CD4-positive, alpha-beta T cell (primary cell): ENCODE measurements at regions not wholly inside any gene's neighbourhood (a gene's known extent, or its start where the extent isn't known, plus 50 kb on each side); places are given as distances from the start of the nearest gene placed in this dataset.

Source experiments
- ATAC-seq: fragments of 200-7000 bp; cut with Tn5 transposase; one replicate; pipeline ENCODE4 v1.10.0; 2022; ENCODE audit warnings: mild to moderate bottlenecking; ENCODE audit not compliant: poor library complexity
- CTCF ChIA-PET: fragments of 350-600 bp; sonication (Branson Sonifier 250); formaldehyde crosslinking; loops from one replicate; lab custom pipeline; 2021; ENCODE audit warnings: antibody characterized with exemption, inconsistent platforms; lab: Charles Lee
- POLR2A ChIA-PET: fragments of 350-600 bp; sonication (Branson Sonifier 250); formaldehyde crosslinking; loops from one replicate; lab custom pipeline; 2021; ENCODE audit warnings: antibody characterized with exemption, inconsistent platforms; lab: Charles Lee
- DNase-seq, 14 experiments: peaks; one replicate each; pipeline ENCODE4 v3.0.0-alpha.2; 2013 to 2020; ENCODE audit warnings: mixed read lengths in 2 of 14
- H3K27ac ChIP-seq, 2 donors: one replicate each; pipeline versions ENCODE4 v1.5.1 to v1.7.0; 2013; ENCODE audit warnings: low read length in 2 of 2, low read depth in 1 of 2, mild to moderate bottlenecking in 1 of 2
- H3K27me3 ChIP-seq, 2 experiments: 1 replicate in 1 of 2; 2 replicates in 1 of 2; pipeline versions ENCODE4 v1.6.1 to v1.7.0; 2013; ENCODE audit warnings: low read length in 2 of 2, control low read depth in 1 of 2, mild to moderate bottlenecking in 1 of 2, moderate library complexity in 1 of 2; ENCODE audit not compliant: insufficient read depth in 2 of 2, control insufficient read depth in 1 of 2
- H3K36me3 ChIP-seq: one replicate; pipeline ENCODE4 v1.6.1; 2013; ENCODE audit warnings: low read length, control low read depth; ENCODE audit not compliant: insufficient read depth
- H3K4me1 ChIP-seq: one replicate; pipeline ENCODE4 v1.6.1; 2013; ENCODE audit warnings: low read length, control low read depth; ENCODE audit not compliant: insufficient read depth
- H3K4me3 ChIP-seq: one replicate; pipeline ENCODE4 v1.5.1; 2013; ENCODE audit warnings: mild to moderate bottlenecking, low read length, moderate library complexity
- H3K9me3 ChIP-seq, 2 experiments: 1 replicate in 1 of 2; 2 replicates in 1 of 2; pipeline versions ENCODE4 v1.6.1 to v1.7.0; 2013; ENCODE audit warnings: low read length in 2 of 2, mild to moderate bottlenecking in 2 of 2, control low read depth in 1 of 2, moderate library complexity in 1 of 2; ENCODE audit not compliant: control insufficient read depth in 1 of 2, insufficient read depth in 1 of 2
- H3K27ac Mint-ChIP-seq: one replicate; pipeline ENCODE4 v1.8.0; 2020; ENCODE audit warnings: mixed read lengths
- H3K27me3 Mint-ChIP-seq: one replicate; pipeline ENCODE4 v1.8.0; 2021; ENCODE audit warnings: mixed read lengths
- H3K36me3 Mint-ChIP-seq: one replicate; pipeline ENCODE4 v1.8.0; 2021; ENCODE audit warnings: low read depth, mixed read lengths
- H3K4me1 Mint-ChIP-seq: one replicate; pipeline ENCODE4 v1.8.0; 2021; ENCODE audit warnings: low read depth, mixed read lengths
- H3K4me3 Mint-ChIP-seq: one replicate; pipeline ENCODE4 v1.8.0; 2020; ENCODE audit warnings: mild to moderate bottlenecking, mixed read lengths
- H3K9me3 Mint-ChIP-seq: one replicate; pipeline ENCODE4 v1.8.0; 2020; ENCODE audit warnings: mixed read lengths
- CTCF ChIP-seq: fragments of 200-600 bp; IDR thresholded peaks from one replicate; pipeline ENCODE4 v1.8.0; 2022; ENCODE audit warnings: antibody characterized with exemption, mild to moderate bottlenecking
- intact Hi-C, 2 experiments: fragments of 100-400 bp; cut with DNase I in 1 of 2; cut with micrococcal nuclease in 1 of 2; formaldehyde crosslinking; loops; one replicate each; pipeline versions ENCODE4 v1.15.1 to v1.9.0; 2023 to 2025; cut with DNase I, micrococcal nuclease

GRCh38 chr10:111261081-111261615 lies 184.3 kb downstream of the ADRA2A start:
- POLR2A ChIA-PET: no interaction called here
- H3K9me3 ChIP-seq: no peaks in the 10 kb centered on the region
- H3K4me1 ChIP-seq: no peaks in the 10 kb centered on the region
- intact Hi-C loops: loop anchor here in 1 of 2 experiments (5.0 kb wide), 1 partner anchor 49 kb away; no protein-coding TSS in a partner anchor
- Mint-ChIP-seq H3K4me3 (no peak overlapping the region), H3K27me3 (peaks cover 43% of the 10 kb centered on the region), H3K36me3 (no peaks in the 10 kb centered on the region), H3K4me1 (no peaks in the 10 kb centered on the region), H3K27ac (no peak overlapping the region), H3K9me3 (no peaks in the 10 kb centered on the region)
- DNase-seq (no peak), ATAC-seq (no peak)
- H3K27ac ChIP-seq: no peak overlapping the region
- H3K4me3 ChIP-seq: no peak overlapping the region
- CTCF ChIA-PET: no interaction called here
- TF ChIP-seq CTCF: no peak
- H3K36me3 ChIP-seq: no peaks in the 10 kb centered on the region
- peaks cover 0 to 4% of the 10 kb centered on the region in 2 experiments for H3K27me3 ChIP-seq

- Mint-ChIP-seq H3K27me3 (peaks cover 53% of the 10 kb centered on the region), H3K4me3 (no peak overlapping the region), H3K27ac (no peak overlapping the region), H3K36me3 (no peaks in the 10 kb centered on the region), H3K9me3 (no peaks in the 10 kb centered on the region), H3K4me1 (no peaks in the 10 kb centered on the region)
- no peak for ATAC-seq
- Histone ChIP-seq H3K4me3 (no peak overlapping the region), H3K9me3 (no peaks in the 10 kb centered on the region), H3K27ac (no peak overlapping the region), H3K27me3 (peaks cover 9% of the 10 kb centered on the region in 2 experiments), H3K4me1 (no peaks in the 10 kb centered on the region), H3K36me3 (no peaks in the 10 kb centered on the region)
- ChIA-PET CTCF (no interaction called here), POLR2A (no interaction called here)
- no peak for TF ChIP-seq CTCF
- DNase-seq: no peak
- intact Hi-C loops: no loop called here
Measured at GRCh38 chr10:111265341-111265740, 188.5 kb downstream of the ADRA2A start.

GRCh38 chr10:111266165-111266564 lies 189.3 kb downstream of the ADRA2A start:
- peaks cover 9% of the 10 kb centered on the region in 2 experiments for H3K27me3 ChIP-seq
- ATAC-seq (no peak), DNase-seq (no peak)
- H3K27ac ChIP-seq: no peak overlapping the region
- no peaks in the 10 kb centered on the region for H3K36me3 ChIP-seq
- no peaks in the 10 kb centered on the region for H3K9me3 ChIP-seq
- peaks cover 61% of the 10 kb centered on the region for H3K27me3 Mint-ChIP-seq
- TF ChIP-seq CTCF: no peak
- CTCF ChIA-PET: no interaction called here
- no peaks in the 10 kb centered on the region for H3K4me1 Mint-ChIP-seq
- H3K36me3 Mint-ChIP-seq: no peaks in the 10 kb centered on the region
- no peaks in the 10 kb centered on the region for H3K9me3 Mint-ChIP-seq
- no peak overlapping the region for H3K27ac Mint-ChIP-seq
- H3K4me1 ChIP-seq: no peaks in the 10 kb centered on the region
- H3K4me3 Mint-ChIP-seq: no peak overlapping the region
- no peak overlapping the region for H3K4me3 ChIP-seq
- intact Hi-C loops: no loop called here
- POLR2A ChIA-PET: no interaction called here
